ENCODE measurements at regions not wholly inside any gene's neighbourhood (a gene's known extent, or its start where the extent isn't known, plus 50 kb on each side); places are given as distances from the start of the nearest gene placed in this dataset.

DNA sequence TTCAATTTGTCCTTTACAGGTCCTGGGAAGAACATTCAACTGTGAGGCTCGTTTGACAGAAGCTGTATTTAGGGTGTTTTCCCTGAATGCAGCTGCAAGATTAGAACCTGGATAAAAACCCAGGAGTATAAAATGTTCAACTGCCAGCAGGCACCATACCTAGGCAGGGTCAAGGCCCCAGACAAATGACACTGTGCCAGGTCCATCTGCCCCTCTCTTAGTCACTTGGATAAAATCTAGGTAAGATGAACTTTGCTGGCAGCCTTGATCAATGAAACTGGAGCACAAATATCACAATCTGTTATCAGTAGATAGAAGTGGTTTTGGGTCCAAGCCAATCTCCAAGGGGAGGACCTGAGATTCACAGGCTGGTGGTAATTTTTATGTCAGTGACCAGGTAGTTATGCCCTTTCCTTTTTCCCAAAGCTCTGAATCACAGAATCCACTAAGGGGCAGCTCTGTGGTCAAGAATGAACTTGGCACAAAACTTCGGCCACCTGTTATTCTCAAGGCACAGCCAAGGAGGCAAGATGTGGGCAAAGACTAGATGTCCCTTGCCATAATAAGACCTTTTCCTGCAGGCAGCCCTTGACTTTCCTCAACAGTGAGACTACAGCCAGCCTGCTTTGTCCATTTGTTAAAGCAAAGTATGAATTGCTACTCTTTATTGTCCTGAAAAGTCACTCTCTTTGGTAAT is 501.0 kb downstream of the PPARGC1A start:
- no peak for DNase-seq

DNA sequence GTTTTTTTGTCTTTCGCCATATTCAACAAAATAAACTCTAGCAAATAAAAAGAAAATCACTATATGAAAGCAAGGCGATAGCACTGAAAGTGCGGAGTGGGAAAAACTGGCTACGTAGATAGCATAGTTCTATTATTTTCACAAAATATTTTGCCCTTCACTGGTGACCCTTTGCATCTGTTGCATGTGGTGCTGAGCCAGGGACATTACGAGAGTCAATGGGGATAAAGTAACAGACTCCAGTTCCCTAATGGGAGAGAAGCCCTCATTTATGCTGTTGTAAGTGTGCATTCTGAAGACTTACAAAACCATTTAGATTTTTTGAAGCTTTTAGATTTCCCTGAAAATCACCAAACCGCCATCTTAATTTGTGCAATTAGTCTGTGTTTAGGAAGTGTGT is 501.6 kb downstream of the PPARGC1A start:
- DNase-seq = no peak

DNA sequence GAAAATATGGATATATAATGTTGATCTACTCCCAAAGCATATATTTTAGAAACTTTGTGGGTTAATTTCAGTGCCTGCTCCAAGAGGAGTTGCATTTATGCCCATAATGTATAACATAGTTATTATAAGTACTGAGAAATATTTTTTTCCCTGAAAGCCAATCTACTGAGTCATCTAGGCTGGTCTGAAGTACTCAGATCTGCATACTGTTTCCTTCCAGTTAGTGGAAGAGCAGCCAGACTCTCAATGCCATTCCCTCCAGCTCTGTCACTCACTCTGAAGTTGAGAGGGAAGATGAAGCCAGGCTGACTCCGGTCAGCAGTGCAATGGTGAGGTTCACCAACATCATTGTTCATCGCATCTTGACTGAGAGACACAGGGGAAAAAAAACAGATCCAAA is 505.1 kb downstream of the PPARGC1A start:
- DNase-seq = no peak

DNA sequence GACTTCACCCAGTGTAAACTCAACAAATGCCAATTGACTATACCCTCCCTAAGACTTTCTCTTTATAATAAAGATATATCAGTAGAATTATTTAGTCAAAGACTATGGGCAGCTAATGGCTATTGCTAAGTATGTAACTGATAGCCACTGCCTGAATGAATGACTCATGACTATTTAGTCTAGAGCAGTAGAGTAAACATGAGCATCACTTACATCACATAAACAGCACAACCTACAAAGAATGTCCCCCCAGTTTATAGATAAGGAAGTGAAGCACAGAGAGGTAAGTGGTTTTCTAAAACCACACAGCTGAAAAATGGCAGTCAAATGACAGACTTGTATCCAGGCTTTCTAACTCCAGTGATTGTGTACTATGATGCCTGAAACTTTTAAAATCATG is 507.0 kb downstream of the PPARGC1A start:
- DNase-seq = no peak

DNA sequence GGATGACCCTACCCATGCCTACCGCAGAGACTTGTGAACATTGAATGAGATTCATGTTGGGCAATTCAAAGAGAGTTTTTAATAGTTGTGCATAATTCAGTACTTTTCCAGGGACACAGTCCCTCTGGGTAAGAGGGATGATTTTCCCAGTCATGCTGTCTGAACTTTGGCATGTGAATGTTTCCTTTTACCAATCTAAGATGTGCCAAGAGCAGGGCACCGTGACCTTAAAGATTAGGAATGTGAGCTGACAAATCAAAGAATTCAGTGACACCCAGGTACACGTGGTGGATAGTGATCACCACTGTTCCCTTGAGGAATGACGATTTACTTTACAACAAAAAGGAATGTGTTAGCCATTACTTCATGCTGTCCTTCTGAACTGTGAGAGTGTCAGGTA is 515.6 kb downstream of the PPARGC1A start:
- DNase-seq = no peak

DNA sequence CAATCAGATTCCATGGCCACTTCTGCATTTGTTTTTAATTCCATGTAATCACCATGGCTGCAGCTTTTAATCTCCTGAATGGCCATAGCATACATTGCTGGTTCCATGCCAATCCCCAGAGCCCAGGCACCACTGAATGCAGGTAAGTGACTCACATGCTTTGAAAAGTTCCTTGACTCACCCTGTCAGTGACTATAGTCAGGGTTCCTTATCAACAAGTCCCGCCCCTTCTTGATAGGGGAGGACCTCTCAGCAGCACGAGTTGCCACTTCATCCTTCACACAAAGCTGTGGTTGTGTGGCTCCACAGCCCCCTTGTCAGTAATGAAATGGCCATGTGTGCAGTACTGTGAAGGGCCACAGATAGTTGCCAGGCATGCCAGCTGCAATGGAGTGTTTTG is 516.6 kb downstream of the PPARGC1A start:
- peak; percentile 45 for DNase-seq

DNA sequence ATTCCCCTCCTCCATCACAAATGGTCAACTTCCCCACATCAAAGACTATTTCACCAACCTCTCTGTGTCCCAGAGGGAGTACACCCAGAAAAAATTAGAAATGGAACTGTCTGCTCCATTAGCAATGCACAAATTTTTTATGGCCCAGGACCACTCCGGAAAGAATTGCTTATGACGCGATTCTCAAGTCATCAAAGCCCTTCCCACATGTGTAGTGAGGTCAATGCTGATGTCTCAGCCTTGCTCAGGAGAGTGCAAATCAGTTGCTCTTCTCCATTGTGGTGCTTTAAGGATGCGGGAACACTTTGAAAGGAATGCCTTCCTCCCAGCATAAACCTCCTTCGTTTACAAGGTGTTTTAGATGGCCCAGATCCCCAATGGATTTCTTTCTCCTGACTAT is 518.3 kb downstream of the PPARGC1A start:
- DNase-seq = no peak

DNA sequence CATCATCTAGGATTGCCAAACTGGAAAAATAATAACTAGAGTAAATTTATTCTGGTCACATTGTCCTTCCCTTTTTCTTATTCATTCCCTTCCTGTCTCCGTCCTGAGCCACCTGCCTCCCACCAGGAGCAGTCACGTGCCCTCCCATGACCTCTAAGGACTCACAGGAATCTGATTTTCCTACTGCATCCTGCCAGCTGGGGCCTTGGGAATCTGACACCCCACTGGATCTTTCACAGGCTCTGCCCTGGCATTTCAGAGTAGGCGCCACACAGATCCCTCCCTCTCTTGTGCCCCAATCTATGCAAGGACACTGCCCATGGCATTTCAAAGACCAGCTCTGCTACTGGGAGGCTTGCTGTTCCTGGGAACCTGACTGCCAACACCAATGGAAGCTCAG is 520.5 kb downstream of the PPARGC1A start:
- no peak for DNase-seq

DNA sequence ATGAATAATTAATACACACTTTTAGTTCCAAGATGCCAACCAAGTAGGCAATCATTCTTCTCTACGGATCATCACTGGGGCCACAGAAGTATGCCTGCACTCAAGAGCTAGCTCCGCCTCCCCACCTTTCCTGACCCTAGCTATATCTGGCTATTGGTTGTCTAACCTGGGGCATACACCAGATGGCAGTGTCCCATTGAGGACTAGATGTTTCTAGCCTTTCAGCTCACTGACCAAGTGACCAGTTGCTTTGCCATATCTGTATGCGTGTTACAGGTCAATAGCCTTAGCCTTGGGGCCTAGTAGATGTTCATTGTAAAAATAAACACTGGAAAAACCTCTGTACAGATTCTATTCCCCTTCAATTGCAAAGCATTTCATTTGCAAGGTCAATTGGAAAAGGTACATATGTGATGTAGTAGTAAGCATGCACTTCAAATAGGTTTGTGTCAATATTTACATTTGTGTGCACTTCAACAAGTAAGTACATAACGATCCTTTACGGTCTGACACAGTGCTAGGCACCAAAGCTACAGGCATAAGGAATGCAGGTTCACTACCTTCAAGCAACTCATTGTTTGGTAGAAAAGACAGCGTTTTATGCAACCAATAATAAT is 521.7 kb downstream of the PPARGC1A start:
- DNase-seq = peak; percentile 15

GRCh38 chr4:23366557-23366906 is 523.3 kb downstream of the PPARGC1A start:
- DNase-seq = no peak

DNA sequence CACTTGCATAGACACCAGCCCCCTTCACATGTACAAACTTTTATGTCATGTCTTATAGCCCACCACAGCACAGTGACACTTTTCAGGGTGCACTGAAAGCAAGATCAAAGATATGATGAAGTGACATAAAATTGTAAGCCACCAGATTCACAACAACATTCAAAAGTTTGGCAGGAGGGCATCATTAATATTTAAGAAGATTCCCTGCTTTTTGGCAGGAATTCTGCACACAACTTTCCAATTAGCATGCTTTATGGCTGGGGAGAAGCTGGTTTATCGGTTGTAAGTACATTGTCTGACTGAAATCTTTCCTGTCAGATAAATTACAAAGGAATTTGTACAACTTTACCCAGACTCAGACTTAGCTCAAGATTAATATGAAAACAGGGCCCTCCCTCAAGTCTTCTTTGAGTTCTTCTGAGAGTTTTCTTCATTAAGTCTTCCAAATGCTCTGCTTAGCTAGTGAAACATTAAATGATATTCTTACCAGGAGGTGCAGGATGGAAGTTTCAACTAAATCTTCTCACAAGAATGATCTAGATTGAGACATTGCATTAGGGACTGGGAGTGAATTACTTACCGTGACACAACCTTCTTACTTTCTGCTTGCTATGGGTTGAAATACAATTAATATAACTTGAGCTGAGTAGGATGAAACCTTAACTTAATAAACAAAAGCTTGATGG is 523.8 kb downstream of the PPARGC1A start:
- DNase-seq = no peak

DNA sequence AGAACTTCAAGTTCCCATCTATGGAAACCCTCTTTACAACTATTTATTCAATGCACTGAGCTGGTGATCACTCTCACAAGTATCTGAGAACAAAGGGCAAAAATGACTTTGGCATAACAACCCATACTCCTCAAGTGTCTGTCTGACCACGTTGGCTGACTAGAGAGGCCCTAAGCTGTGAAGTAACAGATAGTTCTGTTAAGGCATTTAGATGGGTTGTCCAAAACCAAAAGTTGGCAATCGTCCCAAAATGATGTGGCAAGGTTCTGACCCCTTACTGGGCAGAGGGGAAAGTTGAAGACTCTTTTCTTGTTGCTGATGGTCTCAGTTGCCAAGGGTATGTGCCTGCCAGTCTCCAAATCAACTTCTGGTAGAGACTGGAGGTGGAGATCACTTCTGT is 524.8 kb downstream of the PPARGC1A start:
- no peak for DNase-seq

GRCh38 chr4:23364167-23364566 is 525.7 kb downstream of the PPARGC1A start:
- no peak for DNase-seq

DNA sequence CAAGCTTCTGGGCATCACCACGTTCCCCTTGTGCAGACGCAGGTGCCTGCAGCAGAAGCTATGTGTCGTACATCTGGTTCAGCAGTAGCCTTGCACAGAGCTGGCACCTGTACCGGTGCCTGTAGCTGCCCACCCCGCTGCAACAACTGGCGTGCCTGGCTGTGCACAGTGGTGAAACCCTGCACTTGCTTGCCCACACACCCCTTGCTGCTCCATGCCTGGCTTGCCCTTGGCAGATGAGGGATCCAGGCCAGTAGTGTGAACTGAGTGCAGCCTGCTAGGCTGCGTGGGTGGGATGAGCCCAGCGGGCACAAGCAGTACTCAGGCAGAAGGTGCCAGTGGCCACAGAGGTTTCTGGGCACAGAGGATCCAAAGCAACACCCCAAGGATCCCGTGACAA is 528.4 kb downstream of the PPARGC1A start:
- DNase-seq = no peak

- no peak for DNase-seq
These were observed 529.1 kb downstream of the PPARGC1A start for GRCh38 chr4:23360718-23361117.

GRCh38 chr4:23355258-23355657 is 534.6 kb downstream of the PPARGC1A start:
- no peak for DNase-seq

DNA sequence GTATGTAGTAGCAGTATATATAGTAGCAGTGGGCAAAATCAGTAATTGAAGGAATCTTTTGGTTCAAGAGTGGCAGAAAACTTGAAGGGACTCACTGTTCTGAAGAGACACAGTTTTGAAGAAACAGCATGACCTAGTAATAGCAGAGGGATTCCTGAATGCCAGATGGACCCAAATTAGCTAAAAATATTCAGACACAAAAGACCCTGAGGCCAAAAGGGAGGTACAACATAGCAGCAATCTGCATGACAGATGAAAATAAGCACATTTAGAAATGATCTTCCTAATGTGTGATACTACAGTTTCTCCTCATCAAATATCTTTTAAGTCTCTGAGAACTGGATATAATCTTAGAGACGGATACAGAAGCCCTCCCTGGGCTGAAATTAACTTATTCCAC is 536.6 kb downstream of the PPARGC1A start:
- DNase-seq = no peak

DNA sequence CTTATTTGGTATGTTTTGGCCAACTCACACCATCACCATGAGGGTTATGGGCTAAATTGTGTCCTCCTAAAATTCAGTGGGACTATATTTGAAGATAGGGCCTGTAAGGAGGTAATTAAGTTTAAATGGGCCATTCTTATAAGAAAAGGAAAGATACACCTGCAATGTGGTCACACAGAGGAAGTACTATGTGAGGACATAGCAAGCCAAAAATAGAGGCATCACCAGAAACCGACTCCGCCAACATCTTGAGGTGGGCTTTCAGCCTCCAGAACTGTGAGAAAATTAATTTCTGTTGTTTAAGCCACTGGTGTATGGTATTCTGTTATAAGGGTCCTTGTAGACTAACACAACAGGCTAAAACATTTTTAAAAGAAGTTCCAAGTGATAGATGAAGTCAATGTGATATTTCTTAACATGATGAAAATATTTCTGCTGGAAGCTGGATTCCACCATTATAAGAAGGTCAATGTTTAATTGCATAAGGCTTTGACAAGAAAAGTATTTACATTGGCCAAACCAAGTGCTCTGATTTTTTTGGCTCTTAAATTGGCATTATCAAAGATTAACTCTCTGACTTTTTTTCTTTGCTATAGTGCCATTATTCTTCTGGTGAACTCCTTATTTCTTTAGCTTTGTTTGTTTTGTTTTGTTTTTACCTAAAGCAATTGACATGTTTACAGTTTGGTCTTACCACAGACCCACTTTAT is 540.9 kb downstream of the PPARGC1A start:
- DNase-seq = no peak

GRCh38 chr4:23337292-23337691 is 552.6 kb downstream of the PPARGC1A start:
- DNase-seq = no peak

DNA sequence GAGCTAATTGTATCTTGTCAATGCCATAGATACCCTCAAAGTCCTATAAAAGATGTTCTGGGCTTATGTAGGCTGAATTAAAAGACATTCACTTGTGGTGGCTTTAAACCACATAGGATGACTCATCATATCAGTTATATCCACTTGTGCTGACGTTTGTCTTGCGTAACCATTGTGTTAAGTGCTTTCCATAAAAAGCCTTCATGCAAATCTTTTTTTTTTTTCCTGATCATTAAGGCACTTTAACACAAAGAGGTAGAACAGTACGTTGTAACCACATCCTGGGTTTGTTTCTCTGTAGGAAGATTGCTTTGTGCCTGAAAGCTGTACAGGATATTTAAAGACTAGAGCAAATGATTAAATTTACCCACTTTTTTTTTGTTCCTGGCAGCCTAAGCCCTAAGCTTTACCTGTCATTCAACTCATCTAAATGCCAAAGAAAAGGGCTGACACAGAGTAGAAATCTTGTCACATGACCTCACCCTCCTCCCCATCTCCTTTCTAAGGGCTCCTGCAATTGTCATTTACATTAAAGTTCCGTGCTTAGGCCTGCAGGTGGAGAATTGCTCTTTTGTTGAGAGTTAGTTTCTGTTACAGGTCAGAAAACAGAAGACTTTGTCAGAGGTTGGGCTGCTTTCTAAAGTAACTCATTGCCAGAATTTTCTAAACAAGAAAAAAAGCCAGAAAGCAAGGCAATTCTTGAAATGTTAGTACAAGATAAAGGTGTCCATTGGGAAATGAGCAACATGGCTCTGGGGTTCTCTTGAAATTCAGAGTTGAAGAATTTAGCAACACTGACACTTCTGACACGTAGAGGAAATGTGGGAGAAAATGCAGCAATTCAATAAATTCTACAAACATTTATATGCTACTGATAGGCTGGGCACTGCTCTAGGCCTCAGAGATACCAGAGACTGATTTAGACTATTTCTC is 555.6 kb downstream of the PPARGC1A start:
- peak; percentile 85 for DNase-seq

DNA sequence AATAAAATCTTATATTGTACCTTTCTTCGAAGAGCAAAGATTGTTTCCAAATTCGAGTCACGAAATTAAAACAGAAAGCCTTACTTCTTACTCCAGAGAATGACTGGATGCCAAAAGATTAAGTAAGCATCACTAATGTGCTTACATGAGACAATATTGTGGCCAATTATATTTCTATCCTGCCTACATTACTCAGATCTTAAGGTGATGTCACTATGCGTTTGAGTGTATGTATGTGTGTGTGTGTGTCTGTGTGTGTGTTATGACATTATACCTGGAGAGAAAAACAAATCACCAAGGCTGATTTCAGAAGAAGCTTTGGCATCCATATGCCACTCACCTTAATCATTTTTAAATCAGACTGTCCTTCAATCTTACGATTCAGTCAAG is 556.3 kb downstream of the PPARGC1A start:
- DNase-seq = no peak

DNA sequence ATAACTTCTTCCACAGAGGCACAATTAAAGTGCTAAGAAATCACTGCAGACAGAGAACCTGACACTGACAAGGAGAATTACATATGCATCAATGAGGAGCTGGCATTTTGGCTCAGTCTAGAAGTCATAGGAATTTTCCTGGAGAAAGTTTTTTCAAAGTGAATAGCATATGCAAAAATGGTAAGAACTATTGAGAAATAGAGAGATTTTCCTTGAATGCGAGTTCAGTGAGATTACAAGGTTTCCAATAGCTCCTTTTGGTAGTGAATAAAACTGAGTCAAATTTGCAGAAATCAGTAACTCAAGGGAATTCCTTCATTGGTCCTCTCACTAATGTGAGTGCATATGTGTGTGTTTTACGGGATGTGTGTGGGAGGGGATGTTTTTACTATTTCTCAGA is 557.5 kb downstream of the PPARGC1A start:
- DNase-seq = no peak

DNA sequence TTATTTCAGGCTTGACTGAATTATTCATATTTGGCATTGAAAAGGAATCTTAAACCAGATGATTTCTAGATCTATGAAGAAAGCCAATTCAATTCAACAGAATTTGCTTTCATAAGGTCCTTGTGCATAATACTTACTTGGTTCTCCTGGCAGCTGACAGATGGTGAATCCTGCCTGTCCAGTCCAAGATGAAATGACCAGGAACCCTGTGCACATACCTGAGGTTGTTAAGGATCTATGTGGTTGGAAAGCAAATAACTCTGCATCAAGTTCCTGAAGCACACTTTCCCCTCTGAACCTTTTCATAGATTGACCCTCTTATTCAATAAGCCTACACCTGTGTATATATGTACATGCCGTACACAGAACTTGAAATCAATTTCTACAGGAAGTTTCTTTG is 562.7 kb downstream of the PPARGC1A start:
- DNase-seq = no peak
